ENCODE measurements at regions not wholly inside any gene's neighbourhood (a gene's known extent, or its start where the extent isn't known, plus 50 kb on each side); places are given as distances from the start of the nearest gene placed in this dataset.

GRCh38 chr3:19065027-19065426, 83.3 kb upstream of the KCNH8 start:
- H4K20me1 ChIP-seq (ENCODE audit: low read depth), result no peaks in the 10 kb centered on the region
- no peak overlapping the region for H3K9ac ChIP-seq
- H3K79me2 ChIP-seq (ENCODE audit: low read depth), result no peaks in the 10 kb centered on the region
- no peaks in the 10 kb centered on the region for H3K9me3 ChIP-seq (ENCODE audit: low read depth)
- Mint-ChIP-seq H3K9me3 (peaks cover 3% of the 10 kb centered on the region), H3K4me3 (no peak overlapping the region), H3K36me3 (no peaks in the 10 kb centered on the region), H3K27me3 (ENCODE audit: insufficient read depth, low read depth) (no peaks in the 10 kb centered on the region), H3K27ac (no peak overlapping the region), H3K4me1 (no peaks in the 10 kb centered on the region)
- DNase-seq (ENCODE audit: low spot score), result peak; percentile 23
- no peak overlapping the region for H2AFZ ChIP-seq (replicated peaks)
- no peaks in the 10 kb centered on the region for H3K36me3 ChIP-seq
- no peaks in the 10 kb centered on the region for H3K27me3 ChIP-seq
- no peak overlapping the region for H3K4me3 ChIP-seq
- no peak overlapping the region for H3K27ac ChIP-seq
- TF ChIP-seq EZH2phosphoT487 (IDR thresholded peaks at IDR 0.05) (no peak), EZH2 (IDR thresholded peaks at IDR 0.05) (no peak), CTCF (IDR thresholded peaks at IDR 0.05) (peak; percentile 73)
- H3K4me1 ChIP-seq, result no peaks in the 10 kb centered on the region
- no peak overlapping the region for H3K4me2 ChIP-seq
- H3F3A ChIP-seq (ENCODE audit: low read depth), result no peaks in the 10 kb centered on the region

GRCh38 chr3:19063936-19064335, 84.4 kb upstream of the KCNH8 start:
- H4K20me1 ChIP-seq (ENCODE audit: low read depth), result no peaks in the 10 kb centered on the region
- TF ChIP-seq EZH2 (IDR thresholded peaks at IDR 0.05), result no peak
- no peak for TF ChIP-seq EZH2phosphoT487 (IDR thresholded peaks at IDR 0.05)
- no peak for TF ChIP-seq CTCF (IDR thresholded peaks at IDR 0.05)
- no peak overlapping the region for H3K9ac ChIP-seq
- no peaks in the 10 kb centered on the region for H3K4me1 ChIP-seq
- Mint-ChIP-seq H3K36me3 (no peaks in the 10 kb centered on the region), H3K27me3 (ENCODE audit: insufficient read depth, low read depth) (no peaks in the 10 kb centered on the region), H3K9me3 (peaks cover 3% of the 10 kb centered on the region), H3K4me3 (no peak overlapping the region), H3K27ac (no peak overlapping the region), H3K4me1 (no peaks in the 10 kb centered on the region)
- no peaks in the 10 kb centered on the region for H3K36me3 ChIP-seq
- H3K4me3 ChIP-seq, result no peak overlapping the region
- DNase-seq (ENCODE audit: low spot score), result no peak
- no peaks in the 10 kb centered on the region for H3K9me3 ChIP-seq (ENCODE audit: low read depth)
- no peak overlapping the region for H3K27ac ChIP-seq
- no peaks in the 10 kb centered on the region for H3K79me2 ChIP-seq (ENCODE audit: low read depth)
- H3F3A ChIP-seq (ENCODE audit: low read depth), result no peaks in the 10 kb centered on the region
- H2AFZ ChIP-seq (replicated peaks), result no peak overlapping the region
- H3K27me3 ChIP-seq, result no peaks in the 10 kb centered on the region
- H3K4me2 ChIP-seq, result no peak overlapping the region

- no peaks in the 10 kb centered on the region for H3K4me1 Mint-ChIP-seq
- no peak overlapping the region for H2AFZ ChIP-seq (replicated peaks)
- H4K20me1 ChIP-seq (ENCODE audit: low read depth), result no peaks in the 10 kb centered on the region
- H3F3A ChIP-seq (ENCODE audit: low read depth), result no peaks in the 10 kb centered on the region
- H3K4me3 Mint-ChIP-seq, result no peak overlapping the region
- no peak overlapping the region for H3K27ac Mint-ChIP-seq
- H3K9ac ChIP-seq, result no peak overlapping the region
- no peak overlapping the region for H3K4me2 ChIP-seq
- H3K36me3 ChIP-seq, result no peaks in the 10 kb centered on the region
- DNase-seq (ENCODE audit: low spot score), result no peak
- H3K36me3 Mint-ChIP-seq, result no peaks in the 10 kb centered on the region
- H3K4me3 ChIP-seq, result no peak overlapping the region
- H3K4me1 ChIP-seq, result peaks cover 11% of the 10 kb centered on the region
- no peaks in the 10 kb centered on the region for H3K79me2 ChIP-seq (ENCODE audit: low read depth)
- H3K9me3 ChIP-seq (ENCODE audit: low read depth), result no peaks in the 10 kb centered on the region
- H3K9me3 Mint-ChIP-seq, result no peaks in the 10 kb centered on the region
- no peak overlapping the region for H3K27ac ChIP-seq
- H3K27me3 Mint-ChIP-seq (ENCODE audit: insufficient read depth, low read depth), result no peaks in the 10 kb centered on the region
- no peaks in the 10 kb centered on the region for H3K27me3 ChIP-seq
- TF ChIP-seq EZH2 (IDR thresholded peaks at IDR 0.05) (no peak), CTCF (IDR thresholded peaks at IDR 0.05) (no peak), EZH2phosphoT487 (IDR thresholded peaks at IDR 0.05) (no peak)
Observed at GRCh38 chr3:19060404-19060803, 87.9 kb upstream of the KCNH8 start.

- H3K4me1 Mint-ChIP-seq, result no peaks in the 10 kb centered on the region
- no peak overlapping the region for H2AFZ ChIP-seq (replicated peaks)
Observed at GRCh38 chr3:19052874-19053273, 95.4 kb upstream of the KCNH8 start.

More at GRCh38 chr3:19052874-19053273, 95.4 kb upstream of the KCNH8 start:
- Histone ChIP-seq H3K27ac (no peak overlapping the region), H3K4me1 (peaks cover 6% of the 10 kb centered on the region), H3K9ac (no peak overlapping the region), H3K4me3 (no peak overlapping the region), H3K9me3 (ENCODE audit: low read depth) (no peaks in the 10 kb centered on the region), H3K79me2 (ENCODE audit: low read depth) (no peaks in the 10 kb centered on the region), H3K27me3 (no peaks in the 10 kb centered on the region), H3F3A (ENCODE audit: low read depth) (no peaks in the 10 kb centered on the region), H4K20me1 (ENCODE audit: low read depth) (no peaks in the 10 kb centered on the region), H3K4me2 (no peak overlapping the region), H3K36me3 (no peaks in the 10 kb centered on the region)
- H3K27ac Mint-ChIP-seq, result no peak overlapping the region
- H3K4me3 Mint-ChIP-seq, result no peak overlapping the region
- no peak for DNase-seq (ENCODE audit: low spot score)
- no peaks in the 10 kb centered on the region for H3K27me3 Mint-ChIP-seq (ENCODE audit: insufficient read depth, low read depth)
- TF ChIP-seq CTCF (IDR thresholded peaks at IDR 0.05), result no peak
- no peak for TF ChIP-seq EZH2phosphoT487 (IDR thresholded peaks at IDR 0.05)
- no peak for TF ChIP-seq EZH2 (IDR thresholded peaks at IDR 0.05)
- no peaks in the 10 kb centered on the region for H3K9me3 Mint-ChIP-seq
- H3K36me3 Mint-ChIP-seq, result no peaks in the 10 kb centered on the region

All from neural progenitor cell (in vitro differentiated cells).